ENCODE measurements at regions not wholly inside any gene's neighbourhood (a gene's known extent, or its start where the extent isn't known, plus 50 kb on each side); places are given as distances from the start of the nearest gene placed in this dataset.

- TF ChIP-seq CTCF (IDR thresholded peaks at IDR 0.05; ENCODE audit: low read depth, low read length, missing input control) (no peak), TAF1 (conservative IDR thresholded peaks at IDR 0.05) (no peak), SP1 (IDR thresholded peaks at IDR 0.05) (no peak), ZBTB33 (IDR thresholded peaks at IDR 0.05) (no peak), MAX (IDR thresholded peaks at IDR 0.05) (no peak), HNF4G (IDR thresholded peaks at IDR 0.05) (no peak), REST (IDR thresholded peaks at IDR 0.05) (no peak), GABPA (IDR thresholded peaks at IDR 0.05 in 1 of 2, conservative IDR thresholded peaks at IDR 0.05 in 1 of 2) (no peak), RAD21 (IDR thresholded peaks at IDR 0.05) (no peak)
Observed at GRCh38 chr3:38998086-38998485, 53.7 kb downstream of the SCN11A start.
